HCT116 (cell line): ENCODE measurements at regions not wholly inside any gene's neighbourhood (a gene's known extent, or its start where the extent isn't known, plus 50 kb on each side); places are given as distances from the start of the nearest gene placed in this dataset.

Experiments used
- CBX3 ChIP-seq: IDR thresholded peaks from 2 replicates; pipeline ENCODE4 v1.6.1; 2012; ENCODE audit warnings: low read depth
- CEBPB ChIP-seq: IDR thresholded peaks from 2 replicates; pipeline ENCODE4 v1.6.1; 2012; ENCODE audit warnings: low read depth
- CTCF ChIP-seq, 3 experiments: fragments of 200-600 bp in 1 of 3; sonication (generic) in 1 of 3; IDR thresholded peaks in 2 of 3; conservative IDR thresholded peaks in 1 of 3; 2 replicates each; pipeline ENCODE4 v1.5.1; 2012 to 2017; ENCODE audit warnings: low read depth in 2 of 3, low read length in 2 of 3, antibody characterized with exemption in 1 of 3, borderline replicate concordance in 1 of 3, control low read depth in 1 of 3, mild to moderate bottlenecking in 1 of 3, mixed read lengths in 1 of 3, mixed run types in 1 of 3, moderate library complexity in 1 of 3; ENCODE audit not compliant: insufficient read depth in 1 of 3
- EZH2 ChIP-seq: fragments of 200-600 bp; sonication (generic); IDR thresholded peaks from 2 replicates; pipeline ENCODE4 v1.6.1; 2017; ENCODE audit warnings: antibody characterized with exemption, mixed run types
- JUND ChIP-seq: IDR thresholded peaks from 2 replicates; pipeline ENCODE4 v1.6.1; 2012
- POLR2A ChIP-seq: IDR thresholded peaks from 2 replicates; pipeline ENCODE4 v1.7.0; 2011; ENCODE audit warnings: borderline replicate concordance; ENCODE audit not compliant: insufficient read depth, insufficient read length; ENCODE audit errors: extremely low read depth
- POLR2AphosphoS5 ChIP-seq: IDR thresholded peaks from 2 replicates; pipeline ENCODE4 v1.6.1; 2011; ENCODE audit warnings: mild to moderate bottlenecking, low read depth, low read length, moderate library complexity
- RAD21 ChIP-seq: IDR thresholded peaks from 2 replicates; pipeline ENCODE4 v1.6.1; 2012; ENCODE audit warnings: low read depth, mild to moderate bottlenecking
- REST ChIP-seq: IDR thresholded peaks from 2 replicates; pipeline ENCODE4 v1.6.1; 2012; ENCODE audit warnings: low read depth
- TCF7L2 ChIP-seq: IDR thresholded peaks from 2 replicates; pipeline ENCODE4 v1.7.0; 2011; ENCODE audit warnings: borderline replicate concordance, inconsistent platforms; ENCODE audit not compliant: insufficient read depth, insufficient read length; ENCODE audit errors: extremely low read depth
- YY1 ChIP-seq: IDR thresholded peaks from 2 replicates; pipeline ENCODE4 v1.6.1; 2011; ENCODE audit warnings: low read length, low read depth, moderate library complexity, mild to moderate bottlenecking; ENCODE audit not compliant: insufficient replicate concordance; ENCODE audit errors: extremely low read depth
- ZNF274 ChIP-seq: fragments of 200-500 bp; sonication (Bioruptor generic); IDR thresholded peaks from 2 replicates; pipeline ENCODE4 v1.6.1; 2014; ENCODE audit warnings: mild to moderate bottlenecking, low read depth, low read length, inconsistent platforms

- no peak for TF ChIP-seq CTCF (IDR thresholded peaks at IDR 0.05 in 2 of 3, conservative IDR thresholded peaks at IDR 0.05 in 1 of 3; ENCODE audit: borderline replicate concordance in 1 of 3, insufficient read depth in 1 of 3, low read depth in 2 of 3, low read length in 2 of 3)
- no peak for TF ChIP-seq YY1
- no peak for TF ChIP-seq CBX3
- no peak for TF ChIP-seq POLR2A
- no peak for TF ChIP-seq POLR2AphosphoS5
- no peak for TF ChIP-seq TCF7L2
- TF ChIP-seq CEBPB = no peak
- TF ChIP-seq RAD21 = no peak
- no peak for TF ChIP-seq ZNF274
- TF ChIP-seq JUND = no peak
- no peak for TF ChIP-seq EZH2
- no peak for TF ChIP-seq REST
Measured at GRCh38 chr10:2262333-2262732, 525.0 kb upstream of the ADARB2 start.
